ENCODE measurements at regions not wholly inside any gene's neighbourhood (a gene's known extent, or its start where the extent isn't known, plus 50 kb on each side); places are given as distances from the start of the nearest gene placed in this dataset.

DNA sequence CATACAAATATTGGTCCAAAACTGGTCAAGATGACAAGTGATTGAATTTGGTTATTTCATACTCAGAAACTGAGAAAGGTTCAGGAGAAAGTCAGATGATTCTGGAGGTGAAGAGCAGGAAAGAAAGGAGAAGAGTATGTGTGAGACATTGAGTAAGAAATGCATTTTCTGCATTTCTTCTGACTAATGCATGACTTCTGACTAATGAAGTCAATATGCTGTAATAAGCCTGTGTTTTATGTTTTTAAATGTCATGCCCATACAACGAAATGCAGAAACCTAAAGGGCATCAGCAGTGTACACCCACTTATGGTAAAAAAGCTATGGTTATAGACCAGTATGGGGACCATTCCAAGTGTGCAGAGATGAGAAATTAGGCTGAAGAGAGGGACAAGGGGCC, 1227.8 kb upstream of the SORCS1 start:
- H3K9ac ChIP-seq (ENCODE audit: low read length): no peak overlapping the region
- no peaks in the 10 kb centered on the region for H4K20me1 ChIP-seq (ENCODE audit: low read depth, low read length)
- no peak overlapping the region for H3K4me2 ChIP-seq (ENCODE audit: low read depth, low read length, poor library complexity, severe bottlenecking)
- H3K9me2 ChIP-seq (replicated peaks; ENCODE audit: insufficient read depth, low read length): no peaks in the 10 kb centered on the region; the same call in 1 of the 2 replicates
- no peak for TF ChIP-seq EZH2phosphoT487 (conservative IDR thresholded peaks at IDR 0.05; ENCODE audit: low read length)
- TF ChIP-seq, protein P1, sequence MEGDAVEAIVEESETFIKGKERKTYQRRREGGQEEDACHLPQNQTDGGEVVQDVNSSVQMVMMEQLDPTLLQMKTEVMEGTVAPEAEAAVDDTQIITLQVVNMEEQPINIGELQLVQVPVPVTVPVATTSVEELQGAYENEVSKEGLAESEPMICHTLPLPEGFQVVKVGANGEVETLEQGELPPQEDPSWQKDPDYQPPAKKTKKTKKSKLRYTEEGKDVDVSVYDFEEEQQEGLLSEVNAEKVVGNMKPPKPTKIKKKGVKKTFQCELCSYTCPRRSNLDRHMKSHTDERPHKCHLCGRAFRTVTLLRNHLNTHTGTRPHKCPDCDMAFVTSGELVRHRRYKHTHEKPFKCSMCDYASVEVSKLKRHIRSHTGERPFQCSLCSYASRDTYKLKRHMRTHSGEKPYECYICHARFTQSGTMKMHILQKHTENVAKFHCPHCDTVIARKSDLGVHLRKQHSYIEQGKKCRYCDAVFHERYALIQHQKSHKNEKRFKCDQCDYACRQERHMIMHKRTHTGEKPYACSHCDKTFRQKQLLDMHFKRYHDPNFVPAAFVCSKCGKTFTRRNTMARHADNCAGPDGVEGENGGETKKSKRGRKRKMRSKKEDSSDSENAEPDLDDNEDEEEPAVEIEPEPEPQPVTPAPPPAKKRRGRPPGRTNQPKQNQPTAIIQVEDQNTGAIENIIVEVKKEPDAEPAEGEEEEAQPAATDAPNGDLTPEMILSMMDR (IDR thresholded peaks at IDR 0.05; ENCODE audit: insufficient read depth, low read length, poor library complexity, severe bottlenecking): no peak
- H3K36me3 ChIP-seq (ENCODE audit: low read length): no peaks in the 10 kb centered on the region
- H3K4me3 ChIP-seq (ENCODE audit: insufficient read depth, low read length, poor library complexity, severe bottlenecking): no peak overlapping the region
- no peaks in the 10 kb centered on the region for H3K27me3 ChIP-seq (ENCODE audit: low read length)
- H3K9me3 ChIP-seq (ENCODE audit: insufficient read depth, low read length): no peaks in the 10 kb centered on the region
- H3K27ac ChIP-seq (ENCODE audit: low read depth, low read length): no peak overlapping the region
- no peaks in the 10 kb centered on the region for H3K79me2 ChIP-seq (ENCODE audit: insufficient read depth, low read length)
- H3F3A ChIP-seq (ENCODE audit: insufficient read depth): no peaks in the 10 kb centered on the region
- H2AFZ ChIP-seq (ENCODE audit: low read depth, low read length, severe bottlenecking): no peak overlapping the region

DNA sequence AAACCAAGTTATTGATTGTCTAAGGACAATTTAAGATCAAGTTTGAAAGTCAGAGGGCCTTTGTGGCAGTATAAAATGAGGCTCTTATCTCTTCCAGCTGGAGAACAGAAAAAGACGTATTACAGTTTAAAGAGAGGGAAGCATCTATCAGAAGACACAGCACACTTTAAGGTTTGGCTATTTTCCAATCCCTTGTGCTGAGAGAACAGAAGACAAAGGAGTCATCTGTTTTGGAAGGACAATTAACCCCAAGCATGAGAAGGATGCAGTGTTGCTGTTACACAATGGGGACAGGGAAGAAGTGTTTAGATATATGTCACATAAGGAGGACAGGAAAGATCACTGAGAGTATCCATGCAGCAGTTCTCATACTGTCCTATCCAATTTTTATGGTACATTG, 1224.2 kb upstream of the SORCS1 start:
- H3K27ac ChIP-seq (ENCODE audit: low read depth, low read length): no peak overlapping the region
- H2AFZ ChIP-seq (ENCODE audit: low read depth, low read length, severe bottlenecking): no peak overlapping the region

DNA sequence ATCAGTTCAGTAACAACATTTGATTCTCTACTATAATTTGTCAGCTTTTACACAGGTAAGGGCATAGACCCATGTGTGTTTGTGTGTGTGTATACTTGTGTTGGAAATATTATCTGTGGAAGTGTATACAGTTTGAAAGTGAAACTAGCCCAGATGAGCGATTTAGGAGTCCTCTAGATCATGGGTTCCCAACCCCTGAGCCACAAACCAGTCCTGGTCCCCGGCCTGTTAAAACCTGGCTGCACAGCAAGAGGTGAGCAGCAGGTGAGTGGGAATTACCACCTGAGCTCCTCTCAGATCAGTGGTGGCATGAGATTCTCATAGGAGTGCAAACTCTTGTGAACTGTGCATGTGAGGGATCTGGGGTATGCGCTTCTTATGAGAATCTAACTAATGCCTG, 1221.5 kb upstream of the SORCS1 start:
- H3K27me3 ChIP-seq (ENCODE audit: low read length): no peaks in the 10 kb centered on the region
- H3K9me3 ChIP-seq (ENCODE audit: insufficient read depth, low read length): no peaks in the 10 kb centered on the region
- no peak overlapping the region for H3K4me3 ChIP-seq (ENCODE audit: insufficient read depth, low read length, poor library complexity, severe bottlenecking)
- no peak overlapping the region for H3K4me2 ChIP-seq (ENCODE audit: low read depth, low read length, poor library complexity, severe bottlenecking)
- H3K9me2 ChIP-seq (replicated peaks; ENCODE audit: insufficient read depth, low read length): no peaks in the 10 kb centered on the region
- H3K9ac ChIP-seq (ENCODE audit: low read length): no peak overlapping the region
- no peaks in the 10 kb centered on the region for H3K79me2 ChIP-seq (ENCODE audit: insufficient read depth, low read length)
- no peaks in the 10 kb centered on the region for H4K20me1 ChIP-seq (ENCODE audit: low read depth, low read length)
- H3K36me3 ChIP-seq (ENCODE audit: low read length): no peaks in the 10 kb centered on the region
- TF ChIP-seq, protein P1 (IDR thresholded peaks at IDR 0.05; ENCODE audit: insufficient read depth, low read length, poor library complexity, severe bottlenecking): no peak
- TF ChIP-seq EZH2phosphoT487 (conservative IDR thresholded peaks at IDR 0.05; ENCODE audit: low read length): no peak
- H3K27ac ChIP-seq (ENCODE audit: low read depth, low read length): no peak overlapping the region
- no peak overlapping the region for H2AFZ ChIP-seq (ENCODE audit: low read depth, low read length, severe bottlenecking)
- no peaks in the 10 kb centered on the region for H3F3A ChIP-seq (ENCODE audit: insufficient read depth)

More for the DNA sequence above, 1224.2 kb upstream of the SORCS1 start:
- Histone ChIP-seq H3K79me2 (ENCODE audit: insufficient read depth, low read length) (no peaks in the 10 kb centered on the region), H3K27me3 (ENCODE audit: low read length) (no peaks in the 10 kb centered on the region), H3K36me3 (ENCODE audit: low read length) (no peaks in the 10 kb centered on the region), H3K9ac (ENCODE audit: low read length) (no peak overlapping the region), H3F3A (ENCODE audit: insufficient read depth) (no peaks in the 10 kb centered on the region), H4K20me1 (ENCODE audit: low read depth, low read length) (no peaks in the 10 kb centered on the region), H3K9me2 (replicated peaks; ENCODE audit: insufficient read depth, low read length) (no peaks in the 10 kb centered on the region; the same call in 1 of the 2 replicates), H3K9me3 (ENCODE audit: insufficient read depth, low read length) (no peaks in the 10 kb centered on the region), H3K4me2 (ENCODE audit: low read depth, low read length, poor library complexity, severe bottlenecking) (no peak overlapping the region), H3K4me3 (ENCODE audit: insufficient read depth, low read length, poor library complexity, severe bottlenecking) (no peak overlapping the region)
- TF ChIP-seq EZH2phosphoT487 (conservative IDR thresholded peaks at IDR 0.05; ENCODE audit: low read length): no peak
- TF ChIP-seq, protein P1 (IDR thresholded peaks at IDR 0.05; ENCODE audit: insufficient read depth, low read length, poor library complexity, severe bottlenecking): no peak
